Upper lobe of left lung (tissue), 4 donors: ENCODE measurements at regions not wholly inside any gene's neighbourhood (a gene's known extent, or its start where the extent isn't known, plus 50 kb on each side); places are given as distances from the start of the nearest gene placed in this dataset.
"Not testable (repeated sequence)": the region's sequence is repeated elsewhere in the genome, so short reads cannot be mapped to it uniquely, and the experiment has no call there.

Experiments used
- EP300 ChIP-seq, 4 donors: sonication (generic); formaldehyde crosslinking; IDR thresholded peaks; one replicate each; pipeline ENCODE4 v1.5.1; 2017; ENCODE audit warnings: antibody characterized with exemption in 4 of 4, control low read depth in 2 of 4
- POLR2AphosphoS5 ChIP-seq, 2 donors: sonication (generic); formaldehyde crosslinking; IDR thresholded peaks; one replicate each; pipeline ENCODE4 v1.5.1; 2017; ENCODE audit warnings: antibody characterized with exemption in 2 of 2
- TF ChIP-seq, protein P1 (sequence below), 6 experiments: fragments of 450-650 bp in 4 of 6; fragments of 200-600 bp in 2 of 6; sonication (generic) in 2 of 6; IDR thresholded peaks; one replicate each; pipeline ENCODE4 v1.5.1; 2016 to 2019; ENCODE audit warnings: antibody characterized with exemption in 6 of 6

DNA sequence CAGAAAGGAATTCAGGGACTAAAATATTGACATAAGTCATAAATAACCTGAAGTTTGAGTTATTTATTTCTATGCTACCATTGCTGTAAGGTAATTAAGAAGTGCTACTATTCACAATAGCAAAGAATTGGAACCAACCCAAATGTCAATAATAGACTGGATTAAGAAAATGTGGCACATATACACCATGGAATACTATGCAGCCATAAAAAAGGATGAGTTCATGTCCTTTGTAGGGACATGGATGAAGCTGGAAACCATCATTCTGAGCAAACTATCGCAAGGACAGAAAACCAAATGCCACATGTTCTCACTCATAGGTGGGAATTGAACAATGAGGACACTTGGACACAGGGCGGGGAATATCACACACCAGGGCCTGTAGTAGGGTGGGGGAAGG lies 77.9 kb upstream of the FAM204A start:
- not testable (repeated sequence) for TF ChIP-seq EP300, POLR2AphosphoS5 (IDR thresholded peaks at IDR 0.05)
- TF ChIP-seq, protein P1, sequence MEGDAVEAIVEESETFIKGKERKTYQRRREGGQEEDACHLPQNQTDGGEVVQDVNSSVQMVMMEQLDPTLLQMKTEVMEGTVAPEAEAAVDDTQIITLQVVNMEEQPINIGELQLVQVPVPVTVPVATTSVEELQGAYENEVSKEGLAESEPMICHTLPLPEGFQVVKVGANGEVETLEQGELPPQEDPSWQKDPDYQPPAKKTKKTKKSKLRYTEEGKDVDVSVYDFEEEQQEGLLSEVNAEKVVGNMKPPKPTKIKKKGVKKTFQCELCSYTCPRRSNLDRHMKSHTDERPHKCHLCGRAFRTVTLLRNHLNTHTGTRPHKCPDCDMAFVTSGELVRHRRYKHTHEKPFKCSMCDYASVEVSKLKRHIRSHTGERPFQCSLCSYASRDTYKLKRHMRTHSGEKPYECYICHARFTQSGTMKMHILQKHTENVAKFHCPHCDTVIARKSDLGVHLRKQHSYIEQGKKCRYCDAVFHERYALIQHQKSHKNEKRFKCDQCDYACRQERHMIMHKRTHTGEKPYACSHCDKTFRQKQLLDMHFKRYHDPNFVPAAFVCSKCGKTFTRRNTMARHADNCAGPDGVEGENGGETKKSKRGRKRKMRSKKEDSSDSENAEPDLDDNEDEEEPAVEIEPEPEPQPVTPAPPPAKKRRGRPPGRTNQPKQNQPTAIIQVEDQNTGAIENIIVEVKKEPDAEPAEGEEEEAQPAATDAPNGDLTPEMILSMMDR (IDR thresholded peaks at IDR 0.05), result not testable (repeated sequence)
